ENCODE measurements at regions not wholly inside any gene's neighbourhood (a gene's known extent, or its start where the extent isn't known, plus 50 kb on each side); places are given as distances from the start of the nearest gene placed in this dataset.

DNA sequence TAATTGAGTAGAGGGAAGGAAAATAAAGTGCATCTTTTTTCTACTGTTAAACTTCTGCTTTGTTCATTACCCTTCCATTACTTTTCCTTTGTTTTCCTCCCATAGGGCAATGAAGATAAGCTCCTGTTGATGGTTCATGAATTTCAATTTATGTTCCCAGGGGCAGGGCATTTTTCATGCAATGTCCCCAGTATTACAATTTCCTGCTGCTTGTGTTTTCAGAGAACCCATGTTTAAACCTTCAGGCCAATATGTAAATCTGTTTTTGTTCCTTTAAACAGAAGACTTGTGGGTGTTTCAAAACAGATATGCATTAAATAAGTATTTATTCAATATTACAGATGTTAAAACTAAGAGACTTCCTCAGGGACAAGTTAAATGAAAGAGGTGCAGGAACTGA lies 834.5 kb downstream of the ZPLD1 start:
- TF ChIP-seq, protein P1, sequence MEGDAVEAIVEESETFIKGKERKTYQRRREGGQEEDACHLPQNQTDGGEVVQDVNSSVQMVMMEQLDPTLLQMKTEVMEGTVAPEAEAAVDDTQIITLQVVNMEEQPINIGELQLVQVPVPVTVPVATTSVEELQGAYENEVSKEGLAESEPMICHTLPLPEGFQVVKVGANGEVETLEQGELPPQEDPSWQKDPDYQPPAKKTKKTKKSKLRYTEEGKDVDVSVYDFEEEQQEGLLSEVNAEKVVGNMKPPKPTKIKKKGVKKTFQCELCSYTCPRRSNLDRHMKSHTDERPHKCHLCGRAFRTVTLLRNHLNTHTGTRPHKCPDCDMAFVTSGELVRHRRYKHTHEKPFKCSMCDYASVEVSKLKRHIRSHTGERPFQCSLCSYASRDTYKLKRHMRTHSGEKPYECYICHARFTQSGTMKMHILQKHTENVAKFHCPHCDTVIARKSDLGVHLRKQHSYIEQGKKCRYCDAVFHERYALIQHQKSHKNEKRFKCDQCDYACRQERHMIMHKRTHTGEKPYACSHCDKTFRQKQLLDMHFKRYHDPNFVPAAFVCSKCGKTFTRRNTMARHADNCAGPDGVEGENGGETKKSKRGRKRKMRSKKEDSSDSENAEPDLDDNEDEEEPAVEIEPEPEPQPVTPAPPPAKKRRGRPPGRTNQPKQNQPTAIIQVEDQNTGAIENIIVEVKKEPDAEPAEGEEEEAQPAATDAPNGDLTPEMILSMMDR (IDR thresholded peaks at IDR 0.05) = no peak
- no peak for TF ChIP-seq POLR2A (IDR thresholded peaks at IDR 0.05)
